Right atrium auricular region (tissue), 2 donors: ENCODE measurements at regions not wholly inside any gene's neighbourhood (a gene's known extent, or its start where the extent isn't known, plus 50 kb on each side); places are given as distances from the start of the nearest gene placed in this dataset.

Source experiments
- DNase-seq: peaks from one replicate; pipeline ENCODE4 v3.0.0-alpha.2; 2019; ENCODE audit warnings: low spot score
- H3K27ac ChIP-seq, 2 donors: fragments of 200-600 bp; sonication (generic); 1 replicate in 1 of 2; 2 replicates in 1 of 2; pipeline ENCODE4 v1.5.1; 2016 to 2019
- H3K27me3 ChIP-seq, 2 donors: fragments of 200-600 bp; sonication (generic); one replicate each; pipeline versions ENCODE4 v1.5.1 to v1.6.0; 2017 to 2019
- H3K36me3 ChIP-seq: fragments of 200-600 bp; sonication (generic); one replicate; pipeline ENCODE4 v1.5.1; 2016
- H3K4me1 ChIP-seq, 2 donors: fragments of 200-600 bp; sonication (generic); one replicate each; pipeline versions ENCODE4 v1.5.1 to v1.6.0; 2017 to 2019
- H3K4me3 ChIP-seq, 2 donors: fragments of 200-600 bp; sonication (generic); 1 replicate in 1 of 2; 2 replicates in 1 of 2; pipeline ENCODE4 v1.5.1; 2017 to 2019; ENCODE audit warnings: mild to moderate bottlenecking in 1 of 2, moderate library complexity in 1 of 2
- H3K9me3 ChIP-seq, 2 donors: fragments of 200-600 bp; sonication (generic); one replicate each; pipeline ENCODE4 v1.5.1; 2019
- TF ChIP-seq, protein P1 (sequence below), 2 donors: fragments of 200-600 bp; sonication (generic); IDR thresholded peaks; one replicate each; pipeline ENCODE4 v1.5.1; 2019; ENCODE audit warnings: antibody characterized with exemption in 2 of 2

DNA sequence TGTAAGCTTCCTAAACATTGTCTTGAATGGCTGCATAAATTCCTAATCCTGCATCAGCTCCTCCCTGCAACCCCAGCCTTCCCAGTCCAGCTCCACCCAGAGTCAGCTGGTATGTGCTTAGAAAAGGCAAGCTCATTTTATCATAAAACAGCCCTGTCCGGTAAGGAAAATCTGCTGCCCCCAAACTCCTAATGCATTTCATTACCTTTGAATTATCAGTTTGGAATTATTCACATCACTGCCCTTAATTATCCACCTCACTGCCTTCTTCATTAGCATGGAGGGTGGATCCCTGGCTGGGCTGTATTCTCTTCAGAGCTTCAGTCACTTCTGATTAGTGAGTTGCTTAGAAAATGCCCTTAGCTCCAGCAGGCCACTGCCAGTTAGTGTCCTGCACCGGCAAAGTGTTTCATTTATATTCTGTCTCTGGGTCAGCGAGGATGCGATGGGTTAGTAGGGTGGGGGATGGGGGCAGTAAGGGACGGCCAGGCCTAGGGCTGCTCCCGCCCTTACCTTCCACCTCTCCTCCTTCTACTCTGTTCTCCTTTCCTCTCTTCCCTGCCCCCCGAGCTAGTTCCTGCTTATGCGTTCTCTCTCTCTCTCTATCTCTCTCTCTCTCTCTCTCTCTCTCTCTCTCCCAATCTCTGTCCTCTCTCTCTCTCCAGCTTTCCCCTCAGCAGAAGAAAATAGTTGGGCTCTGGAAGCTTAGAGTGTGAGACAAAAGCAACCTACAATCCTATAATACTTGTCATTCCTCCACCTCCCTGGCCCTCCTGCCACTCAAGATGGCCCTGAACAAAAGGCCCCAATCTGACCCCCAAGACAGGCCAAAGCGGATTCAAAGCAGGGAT, 174.8 kb upstream of the KLF3 start:
- TF ChIP-seq, protein P1, sequence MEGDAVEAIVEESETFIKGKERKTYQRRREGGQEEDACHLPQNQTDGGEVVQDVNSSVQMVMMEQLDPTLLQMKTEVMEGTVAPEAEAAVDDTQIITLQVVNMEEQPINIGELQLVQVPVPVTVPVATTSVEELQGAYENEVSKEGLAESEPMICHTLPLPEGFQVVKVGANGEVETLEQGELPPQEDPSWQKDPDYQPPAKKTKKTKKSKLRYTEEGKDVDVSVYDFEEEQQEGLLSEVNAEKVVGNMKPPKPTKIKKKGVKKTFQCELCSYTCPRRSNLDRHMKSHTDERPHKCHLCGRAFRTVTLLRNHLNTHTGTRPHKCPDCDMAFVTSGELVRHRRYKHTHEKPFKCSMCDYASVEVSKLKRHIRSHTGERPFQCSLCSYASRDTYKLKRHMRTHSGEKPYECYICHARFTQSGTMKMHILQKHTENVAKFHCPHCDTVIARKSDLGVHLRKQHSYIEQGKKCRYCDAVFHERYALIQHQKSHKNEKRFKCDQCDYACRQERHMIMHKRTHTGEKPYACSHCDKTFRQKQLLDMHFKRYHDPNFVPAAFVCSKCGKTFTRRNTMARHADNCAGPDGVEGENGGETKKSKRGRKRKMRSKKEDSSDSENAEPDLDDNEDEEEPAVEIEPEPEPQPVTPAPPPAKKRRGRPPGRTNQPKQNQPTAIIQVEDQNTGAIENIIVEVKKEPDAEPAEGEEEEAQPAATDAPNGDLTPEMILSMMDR (IDR thresholded peaks at IDR 0.05), result no peak
- Histone ChIP-seq H3K9me3 (no peaks in the 10 kb centered on the region), H3K27me3 (no peaks in the 10 kb centered on the region), H3K27ac (peak overlapping the region; percentile 3 to 65), H3K4me1 (peaks cover 0 to 23% of the 10 kb centered on the region in 2 donors), H3K36me3 (no peaks in the 10 kb centered on the region), H3K4me3 (no peak overlapping the region)
- no peak for DNase-seq

DNA sequence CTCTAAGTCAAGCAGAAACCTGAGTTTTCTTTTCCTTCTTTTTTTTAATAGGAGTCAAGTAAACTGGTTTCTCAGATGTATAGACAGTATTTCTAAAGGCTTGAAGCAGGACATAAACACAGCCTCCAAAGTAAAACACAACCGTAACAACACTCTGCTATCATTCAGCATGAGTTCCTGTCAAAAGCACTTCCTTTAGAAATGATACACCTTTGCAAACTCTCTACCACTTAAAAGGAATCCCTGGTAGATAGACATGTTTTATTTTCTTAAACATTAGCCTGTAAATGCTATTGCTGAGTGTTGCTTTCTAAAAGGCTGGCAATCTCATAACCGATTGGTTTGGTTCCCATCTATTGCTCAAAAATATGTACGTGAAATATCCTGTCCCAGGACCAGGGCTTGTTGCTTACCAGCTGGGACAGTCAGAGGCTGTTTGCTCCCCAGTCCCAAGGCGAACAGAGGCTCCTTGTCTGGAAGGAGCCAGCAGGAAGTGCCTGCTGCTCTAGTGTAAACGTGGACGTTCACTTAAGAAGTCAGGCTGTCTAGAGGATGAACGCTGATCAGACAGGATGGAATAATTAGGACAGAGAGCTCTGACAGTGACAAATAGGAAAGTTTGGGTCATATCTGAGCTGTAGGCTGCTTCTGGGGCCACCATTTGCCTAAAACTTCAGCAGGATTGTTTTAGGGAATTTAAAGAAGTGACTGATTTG, 173.9 kb upstream of the KLF3 start:
- DNase-seq, result peak; percentile 67
- TF ChIP-seq, protein P1 (IDR thresholded peaks at IDR 0.05), result no peak
- no peaks in the 10 kb centered on the region for H3K27me3 ChIP-seq
- no peak overlapping the region for H3K4me3 ChIP-seq
- H3K27ac ChIP-seq, result peak overlapping the region; percentile 3 to 65
- no peaks in the 10 kb centered on the region for H3K36me3 ChIP-seq
- peaks cover 0 to 23% of the 10 kb centered on the region in 2 donors for H3K4me1 ChIP-seq
- no peaks in the 10 kb centered on the region for H3K9me3 ChIP-seq

DNA sequence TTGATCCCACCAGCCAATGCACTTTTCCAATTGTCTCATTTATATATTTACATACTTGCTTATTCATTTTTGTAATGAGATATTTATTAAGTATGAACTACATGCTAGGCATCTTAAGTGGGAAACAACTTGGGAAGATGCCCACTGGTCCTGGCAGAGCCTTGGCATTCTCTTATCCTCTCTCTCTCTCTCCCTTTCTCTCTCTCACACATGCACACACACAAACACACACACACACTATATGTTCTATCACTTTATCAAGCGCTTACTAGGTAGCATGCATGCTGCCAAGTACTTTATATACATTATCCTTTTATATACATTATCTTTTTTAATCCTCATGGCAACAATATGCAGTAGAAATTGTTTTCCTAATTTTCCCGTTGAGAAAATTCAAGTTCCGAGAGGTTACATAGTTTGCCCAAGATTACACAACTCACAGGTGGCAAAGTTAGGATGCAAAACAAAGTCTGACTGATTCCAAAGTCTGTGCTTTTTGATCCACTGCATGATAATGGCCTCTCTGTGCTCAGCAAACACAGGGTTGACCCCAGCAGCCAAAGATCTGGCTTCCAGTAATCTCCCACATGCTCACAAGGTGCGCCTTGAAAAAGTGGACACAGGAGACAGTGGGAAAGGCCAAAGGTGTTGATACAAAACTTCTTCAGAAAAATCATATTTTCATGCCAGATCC, 173.1 kb upstream of the KLF3 start:
- no peak for DNase-seq
- no peak overlapping the region for H3K4me3 ChIP-seq
- H3K9me3 ChIP-seq, result no peaks in the 10 kb centered on the region
- H3K4me1 ChIP-seq, result peaks cover 0 to 23% of the 10 kb centered on the region in 2 donors
- H3K36me3 ChIP-seq, result no peaks in the 10 kb centered on the region
- TF ChIP-seq, protein P1 (IDR thresholded peaks at IDR 0.05), result no peak
- H3K27ac ChIP-seq, result peak overlapping the region in 1 of 2 donors; percentile 65
- no peaks in the 10 kb centered on the region for H3K27me3 ChIP-seq

DNA sequence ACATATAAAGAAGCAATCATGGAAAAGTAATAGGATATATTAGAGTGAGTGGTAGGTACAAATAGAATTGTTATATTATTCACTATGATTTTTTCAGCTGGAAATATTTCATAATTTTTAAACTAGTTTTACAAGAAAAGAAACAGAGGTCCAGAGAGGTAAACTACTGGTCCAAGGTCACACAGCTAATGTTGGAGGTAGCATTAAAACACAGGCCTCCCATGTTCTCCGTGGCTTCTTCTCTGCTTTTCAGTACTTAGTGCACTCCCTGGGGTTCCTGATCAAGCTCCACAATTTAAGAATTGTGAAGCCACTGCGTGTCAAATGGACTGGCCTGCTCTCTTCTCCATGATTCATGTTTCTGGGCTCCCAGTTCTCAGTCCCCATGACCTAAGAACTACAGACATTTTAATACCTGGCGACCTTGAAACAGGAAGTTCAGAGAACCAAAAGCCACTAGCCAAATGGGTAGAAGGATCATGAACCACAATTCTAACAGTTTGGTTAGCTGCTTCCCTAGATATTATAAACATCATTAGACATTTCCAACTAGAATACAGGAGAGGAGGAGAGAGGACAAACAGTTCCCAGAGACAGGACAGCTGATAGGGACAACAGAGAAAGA, 172.0 kb upstream of the KLF3 start:
- no peaks in the 10 kb centered on the region for H3K27me3 ChIP-seq
- no peak overlapping the region for H3K27ac ChIP-seq
- TF ChIP-seq, protein P1 (IDR thresholded peaks at IDR 0.05), result no peak
- H3K4me1 ChIP-seq, result peaks cover 0 to 23% of the 10 kb centered on the region in 2 donors
- DNase-seq, result no peak
- H3K36me3 ChIP-seq, result no peaks in the 10 kb centered on the region
- H3K9me3 ChIP-seq, result no peaks in the 10 kb centered on the region
- no peak overlapping the region for H3K4me3 ChIP-seq

DNA sequence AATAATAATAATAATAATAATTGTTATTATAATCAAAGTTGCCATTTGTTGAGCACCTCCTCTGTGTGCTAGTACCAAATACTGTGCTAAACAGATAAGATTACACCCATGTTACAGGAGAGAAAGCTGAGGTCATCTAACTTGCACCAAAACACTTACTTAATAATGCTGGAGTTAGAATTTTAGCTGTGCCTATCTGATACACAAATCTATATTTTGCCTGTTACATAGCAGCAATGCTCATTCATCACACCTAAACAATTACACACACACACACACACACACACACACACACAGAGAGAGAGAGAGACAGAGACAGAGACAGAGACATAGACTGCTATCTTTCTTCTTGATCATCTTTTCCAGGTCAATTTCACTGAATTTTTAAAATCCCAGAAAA, 170.9 kb upstream of the KLF3 start:
- no peaks in the 10 kb centered on the region for H3K9me3 ChIP-seq
- H3K36me3 ChIP-seq, result no peaks in the 10 kb centered on the region
- H3K27me3 ChIP-seq, result no peaks in the 10 kb centered on the region
- no peak for DNase-seq
- no peak overlapping the region for H3K4me3 ChIP-seq
- no peak overlapping the region for H3K27ac ChIP-seq
- peaks cover 0 to 23% of the 10 kb centered on the region in 2 donors for H3K4me1 ChIP-seq
- TF ChIP-seq, protein P1 (IDR thresholded peaks at IDR 0.05), result no peak
